MM.1S (cell line): ENCODE measurements at regions not wholly inside any gene's neighbourhood (a gene's known extent, or its start where the extent isn't known, plus 50 kb on each side); places are given as distances from the start of the nearest gene placed in this dataset.

Source experiments
- EZH2 ChIP-seq: fragments of 300-600 bp; sonication (generic); optimal IDR thresholded peaks from 2 replicates; pipeline ENCODE3; 2017; ENCODE audit warnings: low read depth, mild to moderate bottlenecking, antibody characterized with exemption, low read length, mixed read lengths
- EZH2phosphoT487 ChIP-seq: fragments of 300-600 bp; sonication (generic); IDR thresholded peaks from 2 replicates; pipeline ENCODE4 v1.6.1; 2018; ENCODE audit warnings: antibody characterized with exemption, low read length
- TF ChIP-seq, protein P1 (sequence below): fragments of 300-600 bp; sonication (generic); IDR thresholded peaks from 2 replicates; pipeline ENCODE4 v1.5.1; 2016; ENCODE audit warnings: antibody characterized with exemption, low read length, mixed read lengths

DNA sequence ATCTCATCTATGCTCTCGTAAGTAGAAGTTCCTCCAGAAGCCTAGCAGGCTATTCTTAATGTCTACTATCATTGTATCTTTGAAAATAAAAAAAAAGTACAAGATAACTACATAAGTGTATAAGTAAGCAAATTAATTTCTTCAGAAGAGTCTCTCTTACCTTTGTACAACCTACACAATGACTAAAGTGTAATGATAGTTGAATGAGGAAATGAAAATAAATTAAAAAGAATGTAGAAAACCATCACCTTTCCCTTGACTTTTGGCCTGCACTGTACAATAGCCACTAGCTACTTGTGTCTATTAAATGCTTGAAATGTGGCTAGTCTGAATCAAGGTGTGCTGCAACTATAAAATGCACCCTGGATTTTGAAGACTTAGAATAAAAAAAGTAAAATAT, 229.9 kb upstream of the FOXN3 start:
- TF ChIP-seq, protein P1, sequence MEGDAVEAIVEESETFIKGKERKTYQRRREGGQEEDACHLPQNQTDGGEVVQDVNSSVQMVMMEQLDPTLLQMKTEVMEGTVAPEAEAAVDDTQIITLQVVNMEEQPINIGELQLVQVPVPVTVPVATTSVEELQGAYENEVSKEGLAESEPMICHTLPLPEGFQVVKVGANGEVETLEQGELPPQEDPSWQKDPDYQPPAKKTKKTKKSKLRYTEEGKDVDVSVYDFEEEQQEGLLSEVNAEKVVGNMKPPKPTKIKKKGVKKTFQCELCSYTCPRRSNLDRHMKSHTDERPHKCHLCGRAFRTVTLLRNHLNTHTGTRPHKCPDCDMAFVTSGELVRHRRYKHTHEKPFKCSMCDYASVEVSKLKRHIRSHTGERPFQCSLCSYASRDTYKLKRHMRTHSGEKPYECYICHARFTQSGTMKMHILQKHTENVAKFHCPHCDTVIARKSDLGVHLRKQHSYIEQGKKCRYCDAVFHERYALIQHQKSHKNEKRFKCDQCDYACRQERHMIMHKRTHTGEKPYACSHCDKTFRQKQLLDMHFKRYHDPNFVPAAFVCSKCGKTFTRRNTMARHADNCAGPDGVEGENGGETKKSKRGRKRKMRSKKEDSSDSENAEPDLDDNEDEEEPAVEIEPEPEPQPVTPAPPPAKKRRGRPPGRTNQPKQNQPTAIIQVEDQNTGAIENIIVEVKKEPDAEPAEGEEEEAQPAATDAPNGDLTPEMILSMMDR: no peak
- TF ChIP-seq EZH2 (no peak), EZH2phosphoT487 (no peak)
